Stimulated activated memory B cell treated with anti-CD40 and anti-IgM and Interleukin-4, amounts not matched to agents 10 μg/mL and 1 μg/mL and 100 μg/mL, for 72 hours (primary cell): ENCODE measurements at regions not wholly inside any gene's neighbourhood (a gene's known extent, or its start where the extent isn't known, plus 50 kb on each side); places are given as distances from the start of the nearest gene placed in this dataset.

Source experiments
- ATAC-seq: fragments of 150-1000 bp; cut with Tn5 transposase; 2 replicates; pipeline ENCODE4 v1.10.0; 2021
- H3K27ac Mint-ChIP-seq: one replicate; pipeline ENCODE4 v1.8.0; 2022; ENCODE audit warnings: mild to moderate bottlenecking, mixed read lengths
- H3K27me3 Mint-ChIP-seq: one replicate; pipeline ENCODE4 v1.8.0; 2022; ENCODE audit warnings: mixed read lengths
- H3K36me3 Mint-ChIP-seq: one replicate; pipeline ENCODE4 v1.8.0; 2022; ENCODE audit warnings: mixed read lengths
- H3K4me1 Mint-ChIP-seq: one replicate; pipeline ENCODE4 v1.8.0; 2022; ENCODE audit warnings: mixed read lengths
- H3K4me3 Mint-ChIP-seq: one replicate; pipeline ENCODE4 v1.8.0; 2022; ENCODE audit warnings: mild to moderate bottlenecking, moderate library complexity, mixed read lengths
- H3K9me3 Mint-ChIP-seq: one replicate; pipeline ENCODE4 v1.8.0; 2022; ENCODE audit warnings: mixed read lengths

GRCh38 chr5:127993476-127993875 is 90.1 kb upstream of the SLC12A2 start:
- Mint-ChIP-seq H3K4me3 (no peak overlapping the region), H3K27me3 (no peaks in the 10 kb centered on the region), H3K4me1 (no peaks in the 10 kb centered on the region), H3K9me3 (no peaks in the 10 kb centered on the region), H3K27ac (no peak overlapping the region), H3K36me3 (peaks cover 57% of the 10 kb centered on the region)
- ATAC-seq: no peak

- Mint-ChIP-seq H3K4me1 (no peaks in the 10 kb centered on the region), H3K36me3 (peaks cover 57% of the 10 kb centered on the region), H3K27ac (no peak overlapping the region), H3K4me3 (no peak overlapping the region), H3K27me3 (no peaks in the 10 kb centered on the region), H3K9me3 (no peaks in the 10 kb centered on the region)
- no peak for ATAC-seq
These were observed 89.4 kb upstream of the SLC12A2 start for GRCh38 chr5:127994087-127994660.

- Mint-ChIP-seq H3K36me3 (peaks cover 50% of the 10 kb centered on the region), H3K4me1 (no peaks in the 10 kb centered on the region), H3K27me3 (no peaks in the 10 kb centered on the region), H3K4me3 (no peak overlapping the region), H3K9me3 (no peaks in the 10 kb centered on the region), H3K27ac (no peak overlapping the region)
- no peak for ATAC-seq
These were observed 88.0 kb upstream of the SLC12A2 start for GRCh38 chr5:127995556-127995955.

GRCh38 chr5:127997201-127997704 is 86.3 kb upstream of the SLC12A2 start:
- Mint-ChIP-seq H3K4me3 (no peak overlapping the region), H3K9me3 (no peaks in the 10 kb centered on the region), H3K4me1 (no peaks in the 10 kb centered on the region), H3K27ac (no peak overlapping the region), H3K27me3 (no peaks in the 10 kb centered on the region), H3K36me3 (peaks cover 37% of the 10 kb centered on the region)
- no peak for ATAC-seq

GRCh38 chr5:127998950-127999615 is 84.5 kb upstream of the SLC12A2 start:
- Mint-ChIP-seq H3K9me3 (no peaks in the 10 kb centered on the region), H3K4me1 (no peaks in the 10 kb centered on the region)
- ATAC-seq: no peak

GRCh38 chr5:127999909-128000308 is 83.7 kb upstream of the SLC12A2 start:
- no peak overlapping the region for H3K27ac Mint-ChIP-seq
- no peak overlapping the region for H3K4me3 Mint-ChIP-seq
- peaks cover 40% of the 10 kb centered on the region for H3K36me3 Mint-ChIP-seq
- H3K9me3 Mint-ChIP-seq: no peaks in the 10 kb centered on the region
- ATAC-seq: no peak
- H3K4me1 Mint-ChIP-seq: no peaks in the 10 kb centered on the region
- no peaks in the 10 kb centered on the region for H3K27me3 Mint-ChIP-seq

More at GRCh38 chr5:127998950-127999615, 84.5 kb upstream of the SLC12A2 start:
- Mint-ChIP-seq H3K4me3 (no peak overlapping the region), H3K36me3 (peaks cover 41% of the 10 kb centered on the region), H3K27ac (no peak overlapping the region), H3K27me3 (no peaks in the 10 kb centered on the region)

GRCh38 chr5:128002425-128002824 is 81.1 kb upstream of the SLC12A2 start:
- no peak for ATAC-seq
- no peaks in the 10 kb centered on the region for H3K27me3 Mint-ChIP-seq
- H3K27ac Mint-ChIP-seq: no peak overlapping the region
- H3K36me3 Mint-ChIP-seq: peaks cover 26% of the 10 kb centered on the region
- H3K4me1 Mint-ChIP-seq: no peaks in the 10 kb centered on the region
- H3K9me3 Mint-ChIP-seq: no peaks in the 10 kb centered on the region
- H3K4me3 Mint-ChIP-seq: no peak overlapping the region

GRCh38 chr5:128007939-128008338 is 75.6 kb upstream of the SLC12A2 start:
- ATAC-seq: no peak
- H3K36me3 Mint-ChIP-seq: peaks cover 37% of the 10 kb centered on the region
- no peaks in the 10 kb centered on the region for H3K4me1 Mint-ChIP-seq
- H3K9me3 Mint-ChIP-seq: no peaks in the 10 kb centered on the region
- H3K4me3 Mint-ChIP-seq: no peak overlapping the region
- H3K27me3 Mint-ChIP-seq: no peaks in the 10 kb centered on the region
- H3K27ac Mint-ChIP-seq: no peak overlapping the region

GRCh38 chr5:128009403-128009802 is 74.2 kb upstream of the SLC12A2 start:
- ATAC-seq: no peak
- Mint-ChIP-seq H3K36me3 (peaks cover 27% of the 10 kb centered on the region), H3K27ac (no peak overlapping the region), H3K4me1 (no peaks in the 10 kb centered on the region), H3K27me3 (no peaks in the 10 kb centered on the region), H3K4me3 (no peak overlapping the region), H3K9me3 (no peaks in the 10 kb centered on the region)

GRCh38 chr5:128011339-128011738 is 72.2 kb upstream of the SLC12A2 start:
- Mint-ChIP-seq H3K9me3 (no peaks in the 10 kb centered on the region), H3K4me3 (no peak overlapping the region), H3K36me3 (peaks cover 27% of the 10 kb centered on the region), H3K27me3 (no peaks in the 10 kb centered on the region), H3K27ac (no peak overlapping the region), H3K4me1 (no peaks in the 10 kb centered on the region)
- ATAC-seq: no peak

GRCh38 chr5:128014578-128014977 is 69.0 kb upstream of the SLC12A2 start:
- no peak for ATAC-seq
- peaks cover 12% of the 10 kb centered on the region for H3K36me3 Mint-ChIP-seq
- no peak overlapping the region for H3K27ac Mint-ChIP-seq
- H3K9me3 Mint-ChIP-seq: no peaks in the 10 kb centered on the region
- no peaks in the 10 kb centered on the region for H3K4me1 Mint-ChIP-seq
- no peaks in the 10 kb centered on the region for H3K27me3 Mint-ChIP-seq
- no peak overlapping the region for H3K4me3 Mint-ChIP-seq

GRCh38 chr5:128015478-128015877 is 68.1 kb upstream of the SLC12A2 start:
- Mint-ChIP-seq H3K9me3 (no peaks in the 10 kb centered on the region), H3K4me1 (no peaks in the 10 kb centered on the region), H3K4me3 (no peak overlapping the region), H3K36me3 (peaks cover 8% of the 10 kb centered on the region), H3K27ac (no peak overlapping the region), H3K27me3 (no peaks in the 10 kb centered on the region)
- ATAC-seq: no peak

- H3K4me1 Mint-ChIP-seq: no peaks in the 10 kb centered on the region
- H3K9me3 Mint-ChIP-seq: no peaks in the 10 kb centered on the region
- H3K27ac Mint-ChIP-seq: no peak overlapping the region
- ATAC-seq: no peak
- H3K27me3 Mint-ChIP-seq: no peaks in the 10 kb centered on the region
- no peak overlapping the region for H3K4me3 Mint-ChIP-seq
- peaks cover 6% of the 10 kb centered on the region for H3K36me3 Mint-ChIP-seq
These were observed 67.6 kb upstream of the SLC12A2 start for GRCh38 chr5:128015978-128016377.

GRCh38 chr5:128019391-128019790 is 64.2 kb upstream of the SLC12A2 start:
- ATAC-seq: no peak
- H3K4me3 Mint-ChIP-seq: no peak overlapping the region
- H3K27ac Mint-ChIP-seq: no peak overlapping the region
- no peaks in the 10 kb centered on the region for H3K9me3 Mint-ChIP-seq
- peaks cover 27% of the 10 kb centered on the region for H3K36me3 Mint-ChIP-seq
- no peaks in the 10 kb centered on the region for H3K4me1 Mint-ChIP-seq
- no peaks in the 10 kb centered on the region for H3K27me3 Mint-ChIP-seq

- no peaks in the 10 kb centered on the region for H3K27me3 Mint-ChIP-seq
- no peaks in the 10 kb centered on the region for H3K4me1 Mint-ChIP-seq
- H3K9me3 Mint-ChIP-seq: no peaks in the 10 kb centered on the region
- ATAC-seq: no peak
- H3K4me3 Mint-ChIP-seq: no peak overlapping the region
- H3K27ac Mint-ChIP-seq: no peak overlapping the region
- H3K36me3 Mint-ChIP-seq: peaks cover 33% of the 10 kb centered on the region
These were observed 63.6 kb upstream of the SLC12A2 start for GRCh38 chr5:128020012-128020411.

- ATAC-seq: no peak
- Mint-ChIP-seq H3K27me3 (no peaks in the 10 kb centered on the region), H3K4me3 (no peak overlapping the region), H3K9me3 (no peaks in the 10 kb centered on the region), H3K27ac (no peak overlapping the region), H3K36me3 (peaks cover 33% of the 10 kb centered on the region), H3K4me1 (peaks cover 6% of the 10 kb centered on the region)
These were observed 62.2 kb upstream of the SLC12A2 start for GRCh38 chr5:128021411-128021810.
